Effector memory CD4-positive, alpha-beta T cell (primary cell): ENCODE measurements at regions not wholly inside any gene's neighbourhood (a gene's known extent, or its start where the extent isn't known, plus 50 kb on each side); places are given as distances from the start of the nearest gene placed in this dataset.

Source experiments
- DNase-seq, 3 donors: peaks; one replicate each; pipeline ENCODE4 v3.0.0-alpha.2; 2020
- H3K27ac ChIP-seq: 2 replicates; pipeline ENCODE4 v1.7.0; 2013; ENCODE audit warnings: mild to moderate bottlenecking, low read length, moderate library complexity; ENCODE audit not compliant: insufficient read depth, poor library complexity, severe bottlenecking
- H3K27me3 ChIP-seq: replicated peaks from 2 replicates; pipeline ENCODE4 v1.7.0; 2013; ENCODE audit warnings: mild to moderate bottlenecking, low read length; ENCODE audit not compliant: insufficient read depth, control insufficient read depth, poor library complexity, severe bottlenecking
- H3K36me3 ChIP-seq: 2 replicates; pipeline ENCODE4 v1.7.0; 2013; ENCODE audit warnings: mild to moderate bottlenecking, low read length, moderate library complexity; ENCODE audit not compliant: control insufficient read depth, insufficient read depth
- H3K4me1 ChIP-seq: 2 replicates; pipeline ENCODE4 v1.7.0; 2013; ENCODE audit warnings: low read length, mild to moderate bottlenecking; ENCODE audit not compliant: control insufficient read depth, insufficient read depth, poor library complexity, severe bottlenecking
- H3K4me3 ChIP-seq: 2 replicates; pipeline ENCODE4 v1.7.0; 2013; ENCODE audit warnings: low read length, low read depth, mild to moderate bottlenecking; ENCODE audit not compliant: insufficient read depth, poor library complexity, severe bottlenecking
- H3K9me3 ChIP-seq: 2 replicates; pipeline ENCODE4 v1.7.0; 2013; ENCODE audit warnings: mild to moderate bottlenecking, low read length, moderate library complexity; ENCODE audit not compliant: control insufficient read depth

DNA sequence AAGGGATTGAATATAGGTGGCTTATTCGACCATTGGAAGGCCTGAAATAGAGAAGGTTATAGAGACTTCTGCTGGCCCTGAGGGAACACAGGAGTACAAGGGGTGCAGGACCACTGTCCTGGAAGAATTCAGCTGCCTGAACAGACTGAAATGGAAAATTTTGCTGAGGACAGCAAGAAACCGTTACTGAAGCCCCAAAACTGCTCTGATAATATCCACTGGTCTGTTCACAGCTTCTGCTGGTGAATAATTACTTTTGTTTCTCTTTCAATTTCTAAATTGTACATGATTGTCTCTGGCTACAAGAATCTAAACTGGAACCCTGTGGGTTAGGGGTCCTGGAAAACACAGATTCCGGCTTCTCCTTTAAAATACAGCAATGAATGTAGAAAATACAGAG is 218.5 kb upstream of the CDH12 start:
- Histone ChIP-seq H3K27me3 (no peaks in the 10 kb centered on the region), H3K9me3 (no peaks in the 10 kb centered on the region), H3K4me1 (no peaks in the 10 kb centered on the region), H3K4me3 (no peak overlapping the region), H3K36me3 (no peaks in the 10 kb centered on the region), H3K27ac (no peak overlapping the region)
- no peak for DNase-seq

DNA sequence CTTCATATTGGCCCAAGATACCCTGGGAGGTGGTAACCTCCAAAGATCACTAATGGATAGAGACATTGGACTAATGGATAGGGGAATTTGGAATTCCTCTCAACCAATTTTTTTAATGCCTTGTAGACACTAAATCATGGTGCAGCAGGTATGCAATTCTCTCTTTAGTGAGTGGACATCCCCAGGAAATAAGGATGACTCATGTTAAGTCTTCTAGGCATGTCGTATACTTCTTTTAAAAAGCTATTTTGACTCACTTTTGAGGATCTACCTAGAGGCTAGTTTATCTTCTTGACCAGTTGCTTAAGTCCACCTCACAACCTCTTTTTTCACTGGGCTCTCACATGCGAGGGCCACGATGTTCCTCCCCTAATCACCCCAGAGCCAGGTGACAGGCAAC is 211.6 kb upstream of the CDH12 start:
- Histone ChIP-seq H3K36me3 (no peaks in the 10 kb centered on the region), H3K9me3 (no peaks in the 10 kb centered on the region), H3K4me1 (no peaks in the 10 kb centered on the region), H3K4me3 (no peak overlapping the region), H3K27ac (no peak overlapping the region), H3K27me3 (no peaks in the 10 kb centered on the region)
- no peak for DNase-seq

DNA sequence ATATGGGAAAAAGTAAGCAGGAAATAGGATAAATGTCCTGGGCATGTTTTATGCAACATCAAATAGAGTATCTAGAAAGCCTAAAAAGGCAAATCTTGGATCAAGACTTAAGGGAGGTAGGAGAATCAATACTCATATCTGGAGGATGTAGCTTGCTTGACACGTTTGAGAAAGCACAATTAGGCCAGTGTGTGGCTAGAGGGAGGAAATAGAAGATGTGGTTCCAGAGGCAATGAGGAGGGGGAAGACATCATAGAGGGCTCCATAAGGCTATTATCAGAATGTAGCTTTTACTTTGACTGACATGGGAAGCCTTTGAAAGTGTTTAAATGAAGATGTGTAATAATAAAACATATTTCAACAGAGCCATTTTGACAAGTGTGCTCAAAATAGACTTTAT is 200.7 kb upstream of the CDH12 start:
- Histone ChIP-seq H3K4me3 (no peak overlapping the region), H3K27me3 (no peaks in the 10 kb centered on the region), H3K4me1 (no peaks in the 10 kb centered on the region), H3K9me3 (no peaks in the 10 kb centered on the region), H3K27ac (no peak overlapping the region), H3K36me3 (no peaks in the 10 kb centered on the region)
- no peak for DNase-seq

DNA sequence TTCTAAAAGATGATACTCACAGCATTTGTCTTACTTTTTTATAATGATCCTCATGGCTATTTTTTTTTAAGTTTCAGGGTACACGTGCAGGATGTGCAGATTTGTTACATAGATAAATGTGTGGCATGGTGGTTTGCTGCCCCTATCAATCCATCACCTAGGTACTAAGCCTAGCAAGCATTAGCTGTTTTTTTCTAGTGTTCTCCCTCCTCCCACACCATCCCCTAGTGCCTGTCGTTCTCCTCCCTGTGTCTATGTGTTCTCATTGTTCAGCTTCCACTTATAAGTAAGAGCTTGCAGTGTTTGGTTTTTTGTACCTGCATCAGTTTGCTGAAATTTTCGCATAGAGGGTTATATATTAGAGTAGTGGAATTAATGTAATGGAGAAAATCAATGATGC is 189.1 kb upstream of the CDH12 start:
- Histone ChIP-seq H3K36me3 (no peaks in the 10 kb centered on the region), H3K27me3 (no peaks in the 10 kb centered on the region), H3K27ac (no peak overlapping the region), H3K4me3 (no peak overlapping the region), H3K9me3 (no peaks in the 10 kb centered on the region), H3K4me1 (no peaks in the 10 kb centered on the region)
- DNase-seq = no peak

- Histone ChIP-seq H3K9me3 (no peaks in the 10 kb centered on the region), H3K36me3 (no peaks in the 10 kb centered on the region), H3K27me3 (no peaks in the 10 kb centered on the region), H3K4me1 (no peaks in the 10 kb centered on the region), H3K4me3 (no peak overlapping the region), H3K27ac (no peak overlapping the region)
- DNase-seq = no peak
These were observed 182.5 kb upstream of the CDH12 start for GRCh38 chr5:23035555-23036090.

- Histone ChIP-seq H3K36me3 (no peaks in the 10 kb centered on the region), H3K4me3 (no peak overlapping the region), H3K27ac (no peak overlapping the region), H3K4me1 (no peaks in the 10 kb centered on the region), H3K27me3 (no peaks in the 10 kb centered on the region), H3K9me3 (no peaks in the 10 kb centered on the region)
- DNase-seq = no peak
These were observed 180.7 kb upstream of the CDH12 start for GRCh38 chr5:23033864-23034263.

DNA sequence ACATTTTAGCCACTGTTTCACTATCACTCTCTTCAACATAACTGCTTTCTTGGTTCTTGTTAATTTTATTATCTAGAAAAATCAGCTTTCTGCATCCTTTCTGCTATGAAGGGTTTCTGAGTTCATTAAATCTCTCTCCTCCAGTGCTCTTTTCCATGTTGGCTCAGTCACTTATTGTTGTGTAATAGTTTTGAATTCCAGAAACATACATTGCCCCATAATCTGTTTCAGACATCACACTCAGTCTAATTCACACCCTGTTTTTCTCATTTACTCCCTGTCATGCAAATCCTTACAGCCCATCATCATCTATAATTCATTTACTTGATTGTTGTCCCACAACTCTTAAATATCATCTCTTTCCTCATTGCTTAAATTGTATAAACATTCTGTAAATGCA is 176.1 kb upstream of the CDH12 start:
- Histone ChIP-seq H3K27me3 (no peaks in the 10 kb centered on the region), H3K36me3 (no peaks in the 10 kb centered on the region), H3K4me1 (no peaks in the 10 kb centered on the region), H3K4me3 (no peak overlapping the region), H3K27ac (no peak overlapping the region), H3K9me3 (no peaks in the 10 kb centered on the region)
- no peak for DNase-seq

- H3K9me3 ChIP-seq = no peaks in the 10 kb centered on the region
- no peak overlapping the region for H3K27ac ChIP-seq
- no peak overlapping the region for H3K4me3 ChIP-seq
- H3K27me3 ChIP-seq = no peaks in the 10 kb centered on the region
- H3K36me3 ChIP-seq = no peaks in the 10 kb centered on the region
- no peak for DNase-seq
- H3K4me1 ChIP-seq = no peaks in the 10 kb centered on the region
These were observed 175.4 kb upstream of the CDH12 start for GRCh38 chr5:23028445-23029021.

DNA sequence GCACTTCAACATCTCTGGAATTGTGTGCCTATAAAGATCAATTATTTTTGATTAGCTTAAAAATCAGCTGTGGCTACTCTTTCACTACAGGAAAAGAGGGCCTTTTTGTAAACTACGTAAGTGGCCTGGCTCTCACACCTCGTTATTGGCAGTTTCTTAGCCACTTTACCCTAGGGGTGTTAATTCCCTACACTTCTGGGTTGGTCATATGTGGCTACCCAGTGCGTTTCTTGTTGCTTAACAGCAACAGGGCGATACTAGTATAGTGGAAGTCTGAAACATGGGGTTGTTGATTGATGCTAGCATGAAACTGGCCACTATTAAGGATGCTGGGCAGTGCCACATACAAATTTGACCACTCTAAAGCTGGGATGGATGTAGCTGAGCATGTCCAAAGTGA is 174.7 kb upstream of the CDH12 start:
- H3K27ac ChIP-seq = no peak overlapping the region
- H3K36me3 ChIP-seq = no peaks in the 10 kb centered on the region
- no peak overlapping the region for H3K4me3 ChIP-seq
- H3K9me3 ChIP-seq = no peaks in the 10 kb centered on the region
- no peaks in the 10 kb centered on the region for H3K4me1 ChIP-seq
- no peak for DNase-seq
- no peaks in the 10 kb centered on the region for H3K27me3 ChIP-seq

DNA sequence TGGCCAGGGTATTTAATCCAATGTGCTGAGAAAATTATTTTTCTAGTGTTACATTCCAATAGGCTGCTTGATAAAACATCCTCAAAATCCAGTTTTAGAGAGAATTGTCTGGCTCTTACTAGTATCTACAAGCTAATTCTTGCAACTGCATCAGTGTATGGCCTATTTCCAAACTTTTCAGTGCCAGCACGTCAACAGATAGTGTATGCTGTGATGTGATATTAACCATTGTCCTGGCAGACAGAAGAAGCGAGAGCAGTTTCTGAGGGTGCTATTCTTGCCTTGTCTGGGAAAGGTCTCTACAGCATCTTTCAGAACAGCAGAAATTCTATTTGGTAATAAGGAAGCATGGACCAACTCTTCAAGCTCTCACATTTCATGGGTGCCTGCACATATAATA is 174.2 kb upstream of the CDH12 start:
- Histone ChIP-seq H3K36me3 (no peaks in the 10 kb centered on the region), H3K4me1 (no peaks in the 10 kb centered on the region), H3K9me3 (no peaks in the 10 kb centered on the region), H3K4me3 (no peak overlapping the region), H3K27ac (no peak overlapping the region), H3K27me3 (no peaks in the 10 kb centered on the region)
- no peak for DNase-seq
